ENCODE measurements at regions not wholly inside any gene's neighbourhood (a gene's known extent, or its start where the extent isn't known, plus 50 kb on each side); places are given as distances from the start of the nearest gene placed in this dataset.

GRCh38 chr10:43998021-43998809 lies 349.5 kb upstream of the ZNF32 start:
- TF ChIP-seq CTCF (IDR thresholded peaks at IDR 0.05 in 8 of 11, conservative IDR thresholded peaks at IDR 0.05 in 3 of 11): no peak
- no peak for TF ChIP-seq POLR2AphosphoS5 (IDR thresholded peaks at IDR 0.05)
